Activated CD4-positive, CD25-positive, alpha-beta regulatory T cell (primary cell): ENCODE measurements at regions not wholly inside any gene's neighbourhood (a gene's known extent, or its start where the extent isn't known, plus 50 kb on each side); places are given as distances from the start of the nearest gene placed in this dataset.

ENCODE experiments used
- DNase-seq, 4 experiments: peaks; one replicate each; lab custom pipeline; 2025; lab: John Stamatoyannopoulos, UW

DNA sequence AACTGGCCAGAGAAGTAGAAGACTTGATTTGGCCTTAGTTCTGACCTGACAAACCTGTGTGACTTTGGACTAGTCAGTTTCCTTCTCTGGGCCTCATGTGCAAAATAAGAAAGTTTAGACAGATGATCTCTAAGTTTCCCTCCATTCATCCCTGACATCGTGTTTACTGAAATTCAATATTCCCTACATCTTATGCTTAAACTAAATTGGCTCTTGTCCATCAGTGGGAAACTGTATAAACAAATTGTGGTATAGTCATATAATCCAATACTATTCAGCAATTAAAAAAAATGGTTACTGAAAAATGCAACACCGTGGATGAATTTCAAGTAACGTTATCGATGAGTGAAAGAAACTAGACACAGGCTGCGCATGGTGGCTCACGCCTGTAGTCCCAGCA is 64.4 kb upstream of the HRH1 start:
- no peak for DNase-seq

DNA sequence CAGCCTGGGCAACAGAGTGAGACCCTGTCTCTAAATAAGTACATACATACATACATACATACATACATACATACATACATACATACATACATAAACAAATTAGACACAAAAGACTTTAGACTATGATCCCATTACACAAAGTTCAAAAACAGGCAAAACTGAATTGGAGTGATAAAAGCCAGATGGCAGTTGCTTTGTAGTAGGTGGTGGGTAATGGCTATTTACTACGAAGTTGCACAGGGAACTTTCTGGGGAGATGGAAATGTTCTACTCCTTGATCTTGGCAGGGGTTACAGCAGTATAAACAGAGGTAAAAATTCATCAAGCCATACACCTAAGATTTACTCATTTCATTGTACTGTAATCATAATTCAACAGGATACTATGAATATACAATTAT is 63.7 kb upstream of the HRH1 start:
- no peak for DNase-seq

DNA sequence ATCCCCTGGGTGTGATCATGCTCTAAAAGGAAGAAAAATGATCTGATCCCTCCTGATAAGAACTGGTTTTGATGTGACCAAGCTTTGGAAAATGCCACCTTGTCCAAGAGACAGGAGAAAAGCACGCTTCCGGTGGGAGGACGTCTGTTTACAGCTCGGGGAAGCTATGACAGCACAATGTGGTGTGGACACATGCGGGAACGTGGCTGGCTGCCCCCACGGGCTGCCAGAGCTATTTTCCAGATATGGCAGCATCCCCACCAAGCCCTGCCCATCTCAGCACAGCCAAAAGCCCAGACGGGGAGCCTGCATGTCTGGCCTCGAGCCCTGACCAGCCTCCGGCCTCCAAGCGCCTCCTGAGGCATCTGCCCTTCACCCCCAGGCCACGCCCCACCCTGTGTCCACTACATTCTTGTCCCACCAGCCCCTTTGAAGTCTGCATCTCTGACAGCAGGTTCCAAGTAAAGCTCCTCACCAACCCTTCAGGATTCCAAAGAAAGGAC is 63.2 kb upstream of the HRH1 start:
- DNase-seq = no peak

DNA sequence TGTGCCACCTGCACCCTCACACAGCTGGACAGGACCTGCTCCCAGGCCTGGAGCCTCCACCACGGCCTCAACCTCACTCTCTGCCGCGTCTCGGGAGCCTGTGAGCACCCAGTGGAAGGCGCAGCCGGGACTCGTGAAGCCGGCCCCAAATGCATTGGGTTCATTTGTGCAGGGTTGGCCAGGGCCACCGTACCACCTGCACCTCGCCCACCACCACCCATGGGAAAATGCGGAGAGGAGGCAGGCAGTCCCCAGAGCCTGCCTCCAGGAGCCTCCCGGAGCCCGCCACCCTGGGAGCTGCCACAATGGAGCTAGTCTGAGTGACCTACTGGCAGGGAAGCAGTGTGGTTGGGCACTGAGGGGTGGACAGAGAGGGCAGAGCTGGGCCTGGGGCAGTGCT is 62.5 kb upstream of the HRH1 start:
- DNase-seq = no peak

DNA sequence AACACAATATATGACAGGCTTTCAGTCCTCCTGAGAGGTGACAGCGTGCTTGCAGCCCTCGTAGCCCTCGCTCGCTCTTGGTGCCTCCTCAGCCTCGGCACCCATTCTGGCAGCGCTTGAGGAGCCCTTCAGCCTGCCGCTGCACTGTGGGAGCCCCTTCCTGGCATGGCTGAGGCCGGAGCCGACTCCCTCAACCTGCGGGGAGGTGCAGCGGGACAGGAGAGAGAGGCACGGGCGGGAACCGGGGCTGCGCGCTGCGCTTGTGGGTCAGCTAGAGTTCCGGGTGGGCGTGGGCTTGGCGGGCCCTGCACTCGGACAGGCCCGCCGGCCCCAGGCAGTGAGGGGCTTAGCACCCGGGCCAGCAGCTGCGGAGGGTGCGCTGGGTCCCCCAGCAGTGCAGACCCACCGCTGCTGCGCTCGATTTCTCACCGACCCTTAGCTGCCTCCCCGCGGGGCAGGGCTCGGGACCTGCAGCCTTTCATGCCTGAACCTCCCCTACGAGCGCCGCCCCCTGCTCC is 60.4 kb upstream of the HRH1 start:
- no peak for DNase-seq

DNA sequence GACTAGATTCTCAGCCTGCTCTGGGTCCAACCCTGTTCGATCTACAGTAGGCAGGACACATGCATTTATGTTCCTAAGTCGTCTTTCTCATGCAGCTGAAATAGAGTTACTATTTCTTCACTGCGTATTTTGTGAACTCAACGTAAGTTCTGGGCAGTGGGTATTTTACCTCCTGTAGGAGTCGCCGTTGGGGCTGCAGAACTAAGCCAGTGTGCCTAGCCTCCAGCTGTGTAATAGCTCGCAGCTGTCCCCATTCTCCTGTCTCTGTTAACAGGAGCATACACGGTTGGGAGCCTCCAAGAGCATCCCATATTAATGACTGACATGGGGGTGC is 58.4 kb upstream of the HRH1 start:
- DNase-seq = no peak

DNA sequence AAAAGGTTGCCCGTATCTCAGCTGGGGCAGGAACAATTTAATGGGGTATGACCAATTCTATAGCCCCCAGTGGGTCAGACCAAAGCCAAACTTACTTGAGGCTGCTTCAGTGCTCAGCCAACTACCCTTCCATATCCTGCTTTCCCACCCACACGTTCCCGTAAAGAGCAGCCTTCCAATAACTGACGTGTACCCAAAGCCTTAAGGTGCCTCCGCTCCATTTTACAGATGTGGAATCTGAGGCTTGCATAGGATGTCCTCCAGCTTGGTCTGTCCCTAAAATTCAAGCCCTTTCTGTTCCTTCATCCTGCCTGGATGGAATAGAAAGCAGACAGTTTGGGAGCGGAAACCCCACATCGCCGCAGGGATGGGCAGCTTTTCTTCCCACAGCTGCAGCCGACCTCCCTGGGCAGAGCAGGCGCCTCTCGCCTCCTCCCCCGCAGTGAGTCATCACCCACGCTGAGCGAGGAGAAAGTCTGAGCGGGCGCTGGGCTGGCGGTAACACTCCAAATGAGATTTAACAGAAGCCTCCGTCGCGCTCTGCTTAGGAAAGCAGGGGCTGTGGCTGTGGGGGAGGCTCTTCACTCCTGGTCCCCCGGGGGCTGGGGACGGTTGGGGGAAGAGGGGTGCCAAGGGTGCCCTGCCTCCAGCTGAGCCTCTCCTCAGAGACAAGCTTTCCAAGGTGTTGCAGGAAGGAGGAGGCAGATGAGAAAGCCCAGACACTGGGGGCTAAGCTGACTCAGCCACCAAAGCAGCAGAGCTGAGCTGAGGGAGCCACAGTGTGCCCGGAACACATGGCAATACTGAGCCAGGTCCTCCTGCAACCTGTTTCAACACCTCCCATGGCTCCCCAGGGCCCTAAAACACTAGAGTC is 57.8 kb upstream of the HRH1 start:
- DNase-seq = peak in 2 of 4 experiments; percentile 11 to 17

DNA sequence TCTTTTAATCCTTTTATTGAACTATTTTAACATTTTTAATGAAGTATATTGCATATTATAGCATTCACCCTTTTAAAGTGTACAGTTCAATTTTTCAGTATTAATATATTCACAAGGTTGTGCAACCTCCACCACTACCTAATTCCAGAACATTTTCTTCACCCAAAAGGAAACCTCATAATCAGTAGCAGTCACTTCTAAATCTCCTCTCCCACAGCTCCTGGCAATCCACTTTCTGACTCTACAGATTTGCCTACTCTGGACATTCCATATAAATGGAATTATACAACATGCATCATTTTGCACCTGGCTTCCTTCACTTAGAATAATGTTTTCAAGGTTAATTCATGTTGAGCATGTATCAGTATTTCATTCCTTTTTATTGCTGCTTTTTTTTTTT is 55.0 kb upstream of the HRH1 start:
- DNase-seq = no peak
